Neural cell (in vitro differentiated cells): ENCODE measurements at regions not wholly inside any gene's neighbourhood (a gene's known extent, or its start where the extent isn't known, plus 50 kb on each side); places are given as distances from the start of the nearest gene placed in this dataset.

ENCODE experiments used
- H2AFZ ChIP-seq: fragments of 200-600, 300-800 bp; sonication (generic), shearing (Covaris generic); 2 replicates; pipeline ENCODE4 v1.6.0; 2014; ENCODE audit warnings: low read depth, mild to moderate bottlenecking, antibody characterized with exemption, low read length, moderate library complexity
- H3F3A ChIP-seq: fragments of 200-600 bp; shearing (Covaris generic); 2 replicates; pipeline ENCODE4 v1.6.1; 2016; ENCODE audit warnings: mild to moderate bottlenecking, moderate library complexity, mixed read lengths, antibody characterized with exemption, low read length; ENCODE audit not compliant: insufficient read depth, poor library complexity, severe bottlenecking
- H3K27ac ChIP-seq: fragments of 200-600, 300-800 bp; sonication (generic), shearing (Covaris generic); 2 replicates; pipeline ENCODE4 v1.5.1; 2014; ENCODE audit warnings: mild to moderate bottlenecking, low read length, moderate library complexity
- H3K27me3 ChIP-seq: fragments of 300-800, 200-600 bp; sonication (generic), shearing (Covaris generic); 2 replicates; pipeline ENCODE4 v1.6.0; 2014; ENCODE audit warnings: mild to moderate bottlenecking, low read depth, low read length, moderate library complexity; ENCODE audit not compliant: insufficient read depth
- H3K36me3 ChIP-seq: fragments of 300-800, 200-600 bp; sonication (generic), shearing (Covaris generic); 2 replicates; pipeline ENCODE4 v1.5.1; 2014; ENCODE audit warnings: mild to moderate bottlenecking, antibody characterized with exemption, low read length, moderate library complexity; ENCODE audit not compliant: insufficient read depth
- H3K4me2 ChIP-seq: fragments of 300-800, 200-600 bp; sonication (generic), shearing (Covaris generic); 2 replicates; pipeline ENCODE4 v1.6.0; 2014; ENCODE audit warnings: mild to moderate bottlenecking, low read length
- H3K4me3 ChIP-seq: fragments of 300-800, 200-600 bp; sonication (generic), shearing (Covaris generic); 2 replicates; pipeline ENCODE4 v1.5.1; 2014; ENCODE audit warnings: mild to moderate bottlenecking, low read length, moderate library complexity
- H3K79me2 ChIP-seq: fragments of 200-600 bp; shearing (Covaris generic); replicated peaks from 2 replicates; pipeline ENCODE4 v1.6.0; 2014; ENCODE audit warnings: mild to moderate bottlenecking, low read length, moderate library complexity; ENCODE audit not compliant: insufficient read depth
- H3K9ac ChIP-seq: fragments of 300-800, 200-600 bp; sonication (generic), shearing (Covaris generic); 2 replicates; pipeline ENCODE4 v1.6.1; 2016; ENCODE audit warnings: mild to moderate bottlenecking, low read length, mixed read lengths
- H3K9me2 ChIP-seq: fragments of 200-600 bp; shearing (Covaris generic); 2 replicates; pipeline ENCODE4 v1.6.1; 2016; ENCODE audit warnings: mild to moderate bottlenecking, low read length, mixed read lengths; ENCODE audit not compliant: insufficient read depth
- H3K9me3 ChIP-seq: fragments of 200-600, 300-800 bp; sonication (generic), shearing (Covaris generic); 2 replicates; pipeline ENCODE4 v1.6.1; 2016; ENCODE audit warnings: mild to moderate bottlenecking, mixed run types, low read length, moderate library complexity, mixed read lengths
- H4K20me1 ChIP-seq: fragments of 200-600 bp; shearing (Covaris generic); 2 replicates; pipeline ENCODE4 v1.6.1; 2016; ENCODE audit warnings: mild to moderate bottlenecking, mixed run types; ENCODE audit not compliant: insufficient read depth
- CTCF ChIP-seq: fragments of 450-650 bp; IDR thresholded peaks from 2 replicates; pipeline ENCODE4 v1.5.1; 2014; ENCODE audit warnings: antibody characterized with exemption, mild to moderate bottlenecking, moderate library complexity; ENCODE audit not compliant: poor library complexity, severe bottlenecking
- EP300 ChIP-seq: fragments of 450-650 bp; conservative IDR thresholded peaks from 2 replicates; pipeline ENCODE4 v1.6.1; 2014; ENCODE audit warnings: antibody characterized with exemption, mild to moderate bottlenecking, moderate library complexity; ENCODE audit not compliant: poor library complexity, severe bottlenecking
- EZH2 ChIP-seq: fragments of 200-600, 300-800 bp; shearing (Covaris generic), sonication (generic); IDR thresholded peaks from 2 replicates; pipeline ENCODE4 v1.6.1; 2014; ENCODE audit warnings: antibody characterized with exemption, low read length, borderline replicate concordance, mild to moderate bottlenecking; ENCODE audit not compliant: insufficient read depth, poor library complexity, severe bottlenecking
- MXI1 ChIP-seq: fragments of 450-650 bp; conservative IDR thresholded peaks from 2 replicates; pipeline ENCODE4 v1.6.1; 2014; ENCODE audit warnings: antibody characterized with exemption, mild to moderate bottlenecking; ENCODE audit not compliant: poor library complexity, severe bottlenecking
- POLR2AphosphoS5 ChIP-seq: IDR thresholded peaks from 2 replicates; pipeline ENCODE4 v1.6.1; 2012
- RAD21 ChIP-seq: fragments of 450-650 bp; conservative IDR thresholded peaks from 2 replicates; pipeline ENCODE4 v1.6.1; 2014; ENCODE audit warnings: antibody characterized with exemption, mild to moderate bottlenecking, moderate library complexity
- REST ChIP-seq: IDR thresholded peaks from 2 replicates; pipeline ENCODE4 v1.6.1; 2012; ENCODE audit warnings: borderline replicate concordance
- SMC3 ChIP-seq: fragments of 450-650 bp; conservative IDR thresholded peaks from 2 replicates; pipeline ENCODE4 v1.6.1; 2014; ENCODE audit warnings: antibody characterized with exemption, mild to moderate bottlenecking, moderate library complexity; ENCODE audit not compliant: poor library complexity
- TAF1 ChIP-seq: IDR thresholded peaks from 2 replicates; pipeline ENCODE4 v1.6.1; 2012; ENCODE audit warnings: low read depth

DNA sequence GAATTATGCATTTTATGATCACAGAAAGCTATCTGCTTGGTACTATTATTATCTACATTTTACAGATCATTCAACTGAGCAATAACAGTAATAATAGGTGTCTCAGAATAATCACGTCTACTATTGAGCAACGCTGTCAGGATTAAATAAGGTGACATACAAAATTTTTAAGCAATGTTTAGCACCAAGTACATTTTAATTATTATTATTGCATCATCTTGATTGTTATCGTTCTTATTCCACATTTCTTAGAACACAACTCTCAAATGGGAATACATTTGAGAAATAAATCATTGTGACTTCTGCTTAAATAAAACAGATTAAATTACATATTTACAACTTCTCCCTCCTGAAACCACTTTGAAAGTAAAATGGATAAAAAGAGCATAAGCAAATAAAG is 1083.5 kb upstream of the ADGRL3 start:
- Histone ChIP-seq H3K9ac (no peak overlapping the region), H3K4me2 (no peak overlapping the region), H3F3A (no peaks in the 10 kb centered on the region), H4K20me1 (no peaks in the 10 kb centered on the region), H3K27ac (no peak overlapping the region), H3K9me2 (no peaks in the 10 kb centered on the region), H3K4me3 (no peak overlapping the region), H3K79me2 (no peaks in the 10 kb centered on the region), H2AFZ (no peak overlapping the region), H3K27me3 (no peaks in the 10 kb centered on the region), H3K36me3 (no peaks in the 10 kb centered on the region), H3K9me3 (no peaks in the 10 kb centered on the region)
- TF ChIP-seq EP300 (no peak), TAF1 (no peak), RAD21 (no peak), EZH2 (no peak), MXI1 (no peak), CTCF (no peak), SMC3 (no peak), POLR2AphosphoS5 (no peak), REST (no peak)

GRCh38 chr4:60117726-60118323 is 1082.3 kb upstream of the ADGRL3 start:
- Histone ChIP-seq H2AFZ (no peak overlapping the region), H3K36me3 (no peaks in the 10 kb centered on the region), H3F3A (no peaks in the 10 kb centered on the region), H3K27ac (no peak overlapping the region), H3K4me3 (no peak overlapping the region), H3K9me3 (no peaks in the 10 kb centered on the region), H3K9me2 (no peaks in the 10 kb centered on the region), H3K4me2 (no peak overlapping the region), H4K20me1 (no peaks in the 10 kb centered on the region), H3K9ac (no peak overlapping the region), H3K79me2 (no peaks in the 10 kb centered on the region), H3K27me3 (no peaks in the 10 kb centered on the region)
- no peak for TF ChIP-seq EP300
- TF ChIP-seq CTCF = no peak
- TF ChIP-seq MXI1 = no peak
- TF ChIP-seq EZH2 = no peak
- TF ChIP-seq SMC3 = no peak
- no peak for TF ChIP-seq REST
